Stimulated activated naive CD4-positive, alpha-beta T cell (primary cell): ENCODE measurements at regions not wholly inside any gene's neighbourhood (a gene's known extent, or its start where the extent isn't known, plus 50 kb on each side); places are given as distances from the start of the nearest gene placed in this dataset.

Source experiments
- DNase-seq, 6 experiments: peaks; one replicate each; lab custom pipeline; 2025; lab: John Stamatoyannopoulos, UW

GRCh38 chr18:68623342-68623741, 91.6 kb downstream of the TMX3 start:
- DNase-seq, result peak in 3 of 6 experiments; percentile 1 to 6 (median 3)

- no peak for DNase-seq
Observed at GRCh38 chr18:68611311-68611710, 103.6 kb downstream of the TMX3 start.

- DNase-seq, result no peak
Observed at GRCh38 chr18:68608851-68609490, 105.9 kb downstream of the TMX3 start.

- DNase-seq, result no peak
Observed at GRCh38 chr18:68607852-68608251, 107.1 kb downstream of the TMX3 start.

GRCh38 chr18:68604256-68604655, 110.7 kb downstream of the TMX3 start:
- no peak for DNase-seq

- no peak for DNase-seq
Observed at GRCh38 chr18:68596016-68596415, 118.9 kb downstream of the TMX3 start.

- no peak for DNase-seq
Observed at GRCh38 chr18:68588169-68588568, 126.7 kb downstream of the TMX3 start.

GRCh38 chr18:68583685-68584084, 131.2 kb downstream of the TMX3 start:
- DNase-seq, result no peak

GRCh38 chr18:68574311-68574710, 140.6 kb downstream of the TMX3 start:
- no peak for DNase-seq

GRCh38 chr18:68569936-68570335, 145.0 kb downstream of the TMX3 start:
- DNase-seq, result no peak

- no peak for DNase-seq
Observed at GRCh38 chr18:68568364-68569155, 146.3 kb downstream of the TMX3 start.

GRCh38 chr18:68566991-68567390, 147.9 kb downstream of the TMX3 start:
- no peak for DNase-seq

GRCh38 chr18:68564961-68565360, 149.9 kb downstream of the TMX3 start:
- DNase-seq, result no peak

- DNase-seq, result no peak
Observed at GRCh38 chr18:68564351-68564750, 150.6 kb downstream of the TMX3 start.

GRCh38 chr18:68560128-68560527, 154.8 kb downstream of the TMX3 start:
- DNase-seq, result no peak

GRCh38 chr18:68557183-68557582, 157.7 kb downstream of the TMX3 start:
- DNase-seq, result no peak

GRCh38 chr18:68555879-68556301, 159.0 kb downstream of the TMX3 start:
- DNase-seq, result no peak

GRCh38 chr18:68548904-68549870, 165.7 kb downstream of the TMX3 start:
- DNase-seq, result no peak

GRCh38 chr18:68543344-68543743, 171.6 kb downstream of the TMX3 start:
- no peak for DNase-seq

- no peak for DNase-seq
Observed at GRCh38 chr18:68542846-68543245, 172.1 kb downstream of the TMX3 start.

GRCh38 chr18:68533641-68534040, 181.3 kb downstream of the TMX3 start:
- no peak for DNase-seq

GRCh38 chr18:68532328-68532885, 182.5 kb downstream of the TMX3 start:
- no peak for DNase-seq
